Hematopoietic multipotent progenitor cell treated with erythropoietin and hydrocortisone succinate and interleukin-3 and kit ligand, for 4 days (in vitro differentiated cells): ENCODE measurements at regions not wholly inside any gene's neighbourhood (a gene's known extent, or its start where the extent isn't known, plus 50 kb on each side); places are given as distances from the start of the nearest gene placed in this dataset.
"Not testable (repeated sequence)": the region's sequence is repeated elsewhere in the genome, so short reads cannot be mapped to it uniquely, and the experiment has no call there.

Experiments
- DNase-seq: peaks from one replicate; pipeline ENCODE4 v3.0.0-alpha.2; 2015

DNA sequence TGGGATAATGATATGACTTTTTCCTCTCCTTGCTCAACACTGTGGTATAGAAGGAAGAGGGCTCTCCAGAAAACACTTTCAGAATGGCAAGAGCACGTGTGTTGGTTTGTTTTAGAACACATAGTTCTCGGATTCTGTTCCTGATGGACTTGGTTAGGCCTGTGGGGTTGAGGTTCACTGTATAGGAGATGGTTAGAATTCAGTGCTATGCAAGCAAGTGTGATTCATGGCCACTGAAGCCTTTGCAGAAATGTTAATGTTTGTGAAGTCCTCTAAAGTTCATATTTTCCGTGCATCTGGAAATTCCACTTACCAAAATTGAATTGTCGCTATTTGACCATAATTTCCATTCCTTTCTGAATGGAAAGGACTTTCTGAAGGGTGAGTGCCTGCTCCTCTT lies 233.2 kb upstream of the DDHD1 start:
- no peak for DNase-seq

DNA sequence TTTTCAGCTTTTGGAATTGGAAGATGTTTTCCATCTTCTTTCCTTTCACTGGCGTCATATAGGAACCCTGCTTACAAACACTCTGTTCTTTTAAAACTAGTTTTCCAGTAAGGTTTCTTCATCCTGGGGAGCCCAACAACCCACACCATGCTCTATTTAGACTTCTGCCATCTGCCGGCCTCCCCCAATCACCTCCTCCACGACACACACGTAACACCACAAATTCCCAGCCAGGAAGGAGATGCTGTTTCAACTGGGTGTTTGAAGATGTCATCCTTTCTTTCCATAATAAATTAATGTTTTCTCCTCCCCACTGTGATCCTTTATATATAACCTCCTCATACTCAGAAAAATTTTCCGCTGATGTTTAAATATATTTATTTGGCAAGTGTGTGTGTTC lies 231.4 kb upstream of the DDHD1 start:
- DNase-seq: no peak

DNA sequence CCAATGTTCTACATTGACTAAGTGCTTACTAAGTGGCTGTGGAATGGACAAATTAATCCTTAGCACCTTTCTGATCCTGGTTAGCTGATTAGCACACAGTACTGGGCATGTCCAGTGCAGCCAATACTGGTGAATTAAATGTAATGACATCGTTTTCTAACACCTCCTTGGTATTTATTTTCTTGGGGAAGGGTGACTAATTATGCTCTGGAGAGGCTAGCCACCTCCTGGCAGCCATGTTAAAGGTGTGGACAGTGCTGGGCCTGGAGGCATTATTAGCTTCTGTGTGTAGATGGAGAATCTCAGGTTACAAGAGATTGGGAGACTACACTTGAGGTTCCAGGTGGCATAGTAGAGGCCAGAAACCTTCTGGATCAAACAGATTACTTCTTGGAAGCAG lies 230.9 kb upstream of the DDHD1 start:
- DNase-seq: no peak

DNA sequence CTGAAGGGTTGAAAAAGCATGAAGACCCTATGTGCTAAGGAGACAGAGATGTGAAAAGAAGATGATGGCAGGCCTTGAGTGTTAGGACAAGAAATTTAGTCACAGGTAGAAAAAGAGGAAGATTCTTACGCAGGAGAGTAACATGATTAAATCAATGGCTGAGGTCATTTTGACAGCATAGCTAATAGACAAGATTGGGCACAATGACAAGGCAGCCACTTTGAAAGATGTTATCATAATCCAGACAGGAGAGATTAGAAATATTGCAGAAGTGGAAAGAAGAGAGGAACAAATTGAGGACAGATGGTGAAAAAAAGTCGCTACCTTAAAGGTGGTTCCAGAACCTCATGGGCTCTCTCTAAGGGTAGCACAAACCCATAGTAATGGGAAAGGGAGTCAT lies 228.8 kb upstream of the DDHD1 start:
- peak; percentile 50 for DNase-seq

GRCh38 chr14:53380867-53381225 lies 227.7 kb upstream of the DDHD1 start:
- no peak for DNase-seq

DNA sequence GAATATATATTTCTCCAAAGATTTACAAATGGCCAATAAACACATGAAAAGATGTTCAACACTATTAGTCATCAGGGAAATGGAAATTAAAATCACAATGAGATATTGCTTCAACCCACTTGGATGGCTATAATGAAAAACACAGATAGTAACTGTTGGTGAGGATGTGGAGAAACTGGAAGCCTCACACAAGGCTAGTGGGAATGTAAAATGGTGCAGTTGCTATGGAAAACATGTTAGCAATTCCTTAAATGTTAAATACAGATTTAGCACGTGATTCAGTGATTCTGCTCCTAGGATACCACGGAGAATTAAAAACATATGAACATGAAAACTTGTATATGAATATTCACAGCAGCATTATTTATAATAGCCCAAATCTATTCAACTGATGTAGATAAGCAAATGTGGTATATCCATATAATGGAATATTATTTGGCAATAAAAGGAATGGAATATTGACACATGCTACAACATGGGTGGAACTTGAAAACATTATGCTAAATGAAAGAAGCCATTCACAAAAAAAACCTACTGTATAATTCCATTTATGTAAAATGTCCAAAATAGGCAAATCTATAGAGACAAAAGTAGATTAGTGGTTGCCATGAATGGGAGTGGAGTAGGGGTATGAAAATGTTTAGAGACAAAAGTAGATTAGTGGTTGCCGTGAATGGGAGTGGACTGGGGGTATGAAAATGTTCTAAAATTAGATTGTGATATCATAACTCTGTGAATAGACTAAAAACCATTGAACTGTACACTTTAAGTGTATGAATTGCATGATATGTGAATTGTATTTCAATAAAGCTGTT lies 227.1 kb upstream of the DDHD1 start:
- DNase-seq: no peak

DNA sequence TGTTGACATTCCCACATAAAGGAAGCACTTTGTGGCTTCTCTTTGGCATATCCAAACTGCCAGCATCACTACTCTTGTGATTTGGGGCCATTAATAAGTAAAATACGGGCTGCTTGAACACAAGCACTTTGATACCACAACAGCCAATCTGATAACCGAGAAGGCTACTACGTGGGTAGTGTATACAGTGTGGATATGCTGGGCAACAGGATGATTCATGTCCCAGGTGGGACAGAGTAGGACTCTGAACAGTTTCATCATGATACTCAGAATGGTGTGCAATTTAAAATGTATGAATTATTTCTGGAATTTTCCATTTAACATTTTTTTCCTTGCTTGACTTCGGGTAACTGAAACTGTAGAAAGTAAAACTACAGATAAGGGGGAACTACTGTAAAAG lies 225.0 kb upstream of the DDHD1 start:
- DNase-seq: no peak

DNA sequence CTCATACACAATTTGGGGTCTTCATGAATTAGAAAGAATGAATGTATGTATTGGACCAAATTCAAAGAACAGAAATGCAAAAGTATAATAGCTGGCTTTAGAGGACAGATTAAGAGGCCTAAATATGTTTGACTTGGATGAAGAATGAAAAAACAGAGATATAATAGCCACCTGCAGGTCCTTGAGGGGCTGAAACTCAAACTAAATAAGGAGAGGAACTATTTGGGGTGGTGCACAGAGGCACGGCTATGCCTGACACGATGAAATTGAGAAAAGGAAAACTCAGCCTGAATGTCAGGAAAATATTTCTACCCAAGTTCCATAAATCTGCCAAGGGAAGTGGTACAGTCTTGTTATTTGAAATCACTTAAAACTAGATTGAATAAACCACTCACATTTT lies 222.9 kb upstream of the DDHD1 start:
- no peak for DNase-seq

DNA sequence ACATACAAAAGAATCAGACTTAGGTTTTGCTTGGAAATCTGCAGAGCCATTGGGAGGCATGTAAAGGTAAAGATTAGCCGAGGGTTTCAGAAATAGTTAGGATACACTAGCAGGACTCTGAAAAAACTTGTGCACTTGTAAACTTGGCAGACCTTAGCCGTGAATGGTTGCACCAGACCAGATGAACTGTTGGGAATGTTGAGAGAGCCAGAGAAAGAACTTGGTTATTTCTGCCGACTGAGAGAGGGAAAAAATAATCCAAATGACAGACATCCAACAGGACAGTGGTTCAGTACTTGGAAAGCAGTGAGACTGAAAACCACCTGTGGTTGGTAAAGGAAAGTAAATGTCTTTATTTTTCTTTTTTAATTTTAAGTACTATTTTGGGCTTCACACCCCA lies 222.5 kb upstream of the DDHD1 start:
- DNase-seq: no peak

DNA sequence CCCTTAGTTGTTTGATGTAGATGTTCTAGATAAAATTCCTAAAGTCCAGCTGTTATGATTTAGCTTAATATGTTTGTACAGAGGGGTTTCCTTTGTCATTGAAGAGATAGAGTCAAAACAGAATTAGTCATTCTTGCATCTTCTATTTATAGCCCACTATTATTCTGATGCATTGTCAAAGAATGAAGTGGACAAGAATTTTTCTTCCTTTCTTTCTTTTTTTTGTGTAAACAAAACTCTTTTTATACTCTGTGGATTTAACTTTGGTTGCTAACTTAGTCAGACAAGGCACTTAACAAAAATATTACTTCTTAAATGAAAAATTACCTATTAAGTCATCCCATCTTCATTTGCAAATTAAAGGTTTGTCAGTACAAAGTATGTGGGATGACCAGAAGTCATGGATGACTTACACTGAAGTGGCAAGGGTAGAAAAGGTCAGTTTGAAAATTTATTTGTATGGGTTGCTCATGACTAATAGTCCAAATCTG lies 215.6 kb upstream of the DDHD1 start:
- no peak for DNase-seq

GRCh38 chr14:53368066-53368465 lies 214.9 kb upstream of the DDHD1 start:
- DNase-seq: no peak

- DNase-seq: no peak
Measured at GRCh38 chr14:53367644-53368026, 214.5 kb upstream of the DDHD1 start.

DNA sequence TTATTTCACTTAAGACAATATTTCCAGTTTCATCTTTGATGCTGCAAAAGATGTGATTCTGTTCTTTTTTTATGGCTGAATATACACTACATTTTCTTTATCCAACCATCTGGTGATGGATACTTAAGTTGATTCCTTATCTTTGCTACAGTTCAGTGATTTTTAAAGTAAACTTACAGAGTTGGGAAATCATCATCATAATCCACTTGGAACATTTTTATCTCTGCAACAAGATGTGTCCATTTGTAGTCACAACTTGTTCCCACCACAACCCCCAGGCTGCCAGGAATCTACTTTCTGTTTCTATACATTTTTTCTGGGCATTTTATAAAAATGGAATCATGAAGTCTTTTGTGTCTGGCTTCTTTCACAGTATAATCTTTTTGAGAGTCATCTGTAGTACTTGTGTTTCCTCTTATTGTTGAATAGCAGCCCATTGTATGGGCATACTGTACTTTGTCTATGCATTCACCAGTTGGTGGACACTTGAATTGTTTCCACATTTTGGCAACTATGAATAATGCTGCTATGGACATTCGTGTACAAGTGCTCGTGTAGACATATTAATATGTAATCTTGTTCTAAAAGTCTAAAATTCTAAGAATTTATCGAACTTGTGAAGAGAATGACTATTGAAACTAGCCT lies 212.5 kb upstream of the DDHD1 start:
- DNase-seq: no peak

DNA sequence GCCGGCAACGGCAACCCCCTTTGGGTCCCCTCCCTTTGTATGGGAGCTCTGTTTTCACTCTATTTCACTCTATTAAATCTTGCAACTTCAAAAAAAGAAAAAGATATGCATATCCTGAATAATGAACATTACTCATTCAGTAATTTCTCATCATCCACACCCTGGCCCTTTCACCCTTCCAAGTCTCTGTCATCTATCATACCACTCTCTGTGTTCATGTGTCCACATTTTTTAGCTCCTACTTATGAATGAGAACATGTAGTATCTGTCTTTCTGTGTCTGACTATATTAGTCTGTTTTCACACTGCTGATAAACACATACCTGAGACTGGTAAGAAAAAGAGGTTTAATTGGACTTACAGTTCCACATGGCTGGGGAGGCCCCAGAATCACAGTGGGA lies 209.8 kb upstream of the DDHD1 start:
- not testable (repeated sequence) for DNase-seq

- peak; percentile 35 for DNase-seq
Measured at GRCh38 chr14:53360829-53361228, 207.7 kb upstream of the DDHD1 start.

DNA sequence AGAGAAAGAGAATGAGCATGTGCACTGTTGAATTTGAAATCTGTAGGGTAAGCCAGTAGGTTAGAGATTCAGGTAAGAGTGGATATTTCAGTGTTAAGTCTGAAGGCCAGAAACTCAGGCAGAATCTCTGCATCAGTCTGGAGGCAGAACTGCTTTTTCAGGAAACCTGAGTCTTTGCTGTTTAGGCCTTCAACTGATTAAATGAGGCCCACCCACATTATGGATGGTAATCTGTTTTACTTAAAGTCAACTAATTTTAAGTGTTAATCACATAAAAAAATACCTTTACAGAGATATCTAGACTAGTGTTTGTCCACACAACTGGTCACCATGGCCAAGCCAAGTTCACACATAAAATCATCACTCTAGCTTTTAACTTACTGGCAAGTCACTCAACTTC lies 205.0 kb upstream of the DDHD1 start:
- DNase-seq: no peak

GRCh38 chr14:53356361-53357150 lies 203.4 kb upstream of the DDHD1 start:
- DNase-seq: no peak

DNA sequence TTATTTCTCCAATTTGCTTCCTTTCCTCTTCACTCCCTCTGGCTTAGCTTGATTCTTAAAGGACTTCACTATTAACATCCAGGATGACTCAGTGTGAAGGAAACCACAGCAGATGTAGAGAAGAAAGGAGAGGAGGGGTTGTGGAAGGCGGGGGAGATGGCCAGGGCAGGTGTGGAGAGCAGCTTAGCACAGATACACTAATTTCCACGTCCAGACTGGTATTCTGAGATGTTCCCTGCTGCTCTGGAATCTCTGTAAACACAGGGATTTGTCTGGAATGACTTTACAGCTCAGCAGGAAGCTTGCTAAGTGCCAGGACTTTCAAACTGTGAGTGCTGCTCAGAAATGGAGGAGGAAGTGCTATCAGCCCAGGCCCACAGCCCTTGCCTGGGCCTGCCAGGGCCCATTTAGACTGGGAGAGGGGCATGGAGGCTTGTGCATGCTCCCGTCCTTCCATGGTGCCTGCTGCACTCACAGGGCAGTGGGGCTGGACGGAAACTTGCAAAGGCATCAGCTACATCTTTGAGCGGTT lies 202.5 kb upstream of the DDHD1 start:
- DNase-seq: peak; percentile 42

DNA sequence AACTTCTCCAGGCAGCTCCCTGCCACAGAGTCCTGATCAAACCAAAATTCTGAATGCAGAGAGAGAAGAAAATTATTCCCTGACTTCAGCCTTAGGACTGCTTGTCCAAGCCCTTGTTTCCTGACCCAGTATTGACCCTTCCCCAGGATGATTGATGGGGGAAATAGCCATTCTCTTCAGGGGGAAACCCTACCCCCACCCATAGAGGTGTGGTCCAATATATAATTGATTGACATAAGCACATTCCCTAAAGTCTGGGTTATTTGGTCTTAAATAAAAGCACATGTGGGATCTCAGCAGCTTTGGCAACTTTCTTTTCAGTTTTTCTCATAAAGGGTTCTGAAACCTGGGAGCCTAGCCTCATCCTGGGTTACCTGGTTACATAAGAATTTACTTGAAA lies 201.2 kb upstream of the DDHD1 start:
- DNase-seq: no peak

DNA sequence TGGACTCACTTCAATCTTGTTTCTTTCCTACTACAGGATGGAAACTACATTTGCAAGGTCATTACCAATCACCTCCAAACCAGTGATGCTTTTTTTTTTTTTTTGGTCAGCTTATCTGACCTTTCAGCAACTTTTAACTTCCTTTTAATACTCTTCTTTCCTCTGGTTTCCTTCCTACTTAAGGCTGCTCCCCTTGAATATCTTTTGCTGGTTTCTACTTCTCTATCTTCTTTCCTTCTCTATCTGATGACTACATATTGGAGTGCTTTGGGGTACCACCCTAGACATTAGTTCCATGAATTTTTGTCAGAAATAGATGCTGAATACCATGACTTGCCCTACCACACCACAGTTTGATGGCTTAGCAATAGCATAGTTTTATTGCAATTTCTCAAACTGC lies 197.7 kb upstream of the DDHD1 start:
- peak; percentile 76 for DNase-seq

GRCh38 chr14:53350429-53350828 lies 197.3 kb upstream of the DDHD1 start:
- no peak for DNase-seq

DNA sequence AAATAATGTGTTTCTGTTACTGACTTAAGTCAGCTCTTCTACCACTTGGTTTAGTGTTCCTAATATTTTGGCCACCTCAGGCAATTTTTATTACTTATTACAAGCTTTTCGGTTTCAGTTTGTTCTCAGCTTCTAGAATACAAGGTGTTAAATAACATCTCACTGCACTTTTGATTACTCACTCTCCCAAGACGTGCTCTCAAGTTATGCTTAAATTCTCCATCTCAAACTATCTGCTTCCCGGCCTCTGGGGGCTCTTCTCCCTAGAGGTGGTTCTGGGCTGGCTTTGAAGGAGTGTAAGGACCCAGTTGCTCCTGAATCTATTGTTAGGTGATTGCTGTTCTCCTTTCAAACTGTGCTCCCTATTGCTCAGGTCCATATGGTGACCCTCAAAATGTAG lies 193.9 kb upstream of the DDHD1 start:
- DNase-seq: no peak

- DNase-seq: no peak
Measured at GRCh38 chr14:53341324-53341723, 188.2 kb upstream of the DDHD1 start.

DNA sequence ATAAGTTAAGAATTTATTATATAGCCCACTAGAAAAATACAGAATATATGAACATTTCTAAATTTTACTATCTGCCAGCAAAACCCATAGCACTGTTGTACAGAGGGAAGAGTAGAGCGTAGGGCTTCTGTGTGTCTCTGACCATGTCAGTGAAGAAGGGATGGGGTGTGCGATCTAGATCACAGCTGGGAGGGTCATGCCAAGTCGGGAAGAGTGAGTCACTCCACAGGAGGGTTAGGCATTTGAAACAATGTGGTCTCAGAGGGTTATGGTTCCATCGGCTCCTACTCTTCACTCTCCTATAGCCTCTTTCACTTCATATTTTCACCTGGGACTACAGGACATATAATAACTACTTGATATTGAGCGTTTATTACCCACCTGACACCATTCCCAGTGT lies 185.1 kb upstream of the DDHD1 start:
- DNase-seq: no peak
